Osteocyte (in vitro differentiated cells): ENCODE measurements at regions not wholly inside any gene's neighbourhood (a gene's known extent, or its start where the extent isn't known, plus 50 kb on each side); places are given as distances from the start of the nearest gene placed in this dataset.

Experiments
- DNase-seq: peaks from one replicate; pipeline ENCODE4 v3.0.0; 2021; ENCODE audit warnings: mixed read lengths; ENCODE audit not compliant: unreplicated experiment; ENCODE audit errors: extremely low spot score
- H3K27ac Mint-ChIP-seq: one replicate; pipeline ENCODE4 v1.8.0; 2021; ENCODE audit warnings: mild to moderate bottlenecking, mixed read lengths; ENCODE audit not compliant: unreplicated experiment
- H3K27me3 Mint-ChIP-seq: one replicate; pipeline ENCODE4 v1.8.0; 2021; ENCODE audit warnings: mixed read lengths; ENCODE audit not compliant: unreplicated experiment
- H3K36me3 Mint-ChIP-seq: one replicate; pipeline ENCODE4 v1.8.0; 2021; ENCODE audit warnings: mixed read lengths; ENCODE audit not compliant: unreplicated experiment
- H3K4me1 Mint-ChIP-seq: one replicate; pipeline ENCODE4 v1.8.0; 2021; ENCODE audit warnings: mixed read lengths; ENCODE audit not compliant: unreplicated experiment
- H3K4me3 Mint-ChIP-seq: one replicate; pipeline ENCODE4 v1.8.0; 2021; ENCODE audit warnings: mild to moderate bottlenecking, moderate library complexity, mixed read lengths; ENCODE audit not compliant: unreplicated experiment
- H3K9me3 Mint-ChIP-seq: one replicate; pipeline ENCODE4 v1.8.0; 2021; ENCODE audit warnings: mixed read lengths; ENCODE audit not compliant: unreplicated experiment
- CTCF ChIP-seq: fragments of 200-600 bp; sonication (generic); IDR thresholded peaks from 2 replicates; pipeline ENCODE4 v1.5.0; 2021; ENCODE audit warnings: antibody characterized with exemption, mild to moderate bottlenecking, moderate library complexity

- no peak overlapping the region for H3K4me3 Mint-ChIP-seq
- no peak for TF ChIP-seq CTCF
- H3K9me3 Mint-ChIP-seq, result no peaks in the 10 kb centered on the region
- H3K27me3 Mint-ChIP-seq, result peaks cover 18% of the 10 kb centered on the region
- no peak for DNase-seq
- H3K4me1 Mint-ChIP-seq, result no peaks in the 10 kb centered on the region
- H3K36me3 Mint-ChIP-seq, result no peaks in the 10 kb centered on the region
- H3K27ac Mint-ChIP-seq, result no peak overlapping the region
Observed at GRCh38 chr11:129614256-129614944, 201.2 kb upstream of the TMEM45B start.

GRCh38 chr11:129618046-129618569 is 197.5 kb upstream of the TMEM45B start:
- no peak for DNase-seq
- no peak overlapping the region for H3K27ac Mint-ChIP-seq
- H3K27me3 Mint-ChIP-seq, result peaks cover 30% of the 10 kb centered on the region
- no peaks in the 10 kb centered on the region for H3K9me3 Mint-ChIP-seq
- H3K36me3 Mint-ChIP-seq, result no peaks in the 10 kb centered on the region
- H3K4me3 Mint-ChIP-seq, result no peak overlapping the region
- H3K4me1 Mint-ChIP-seq, result no peaks in the 10 kb centered on the region
- no peak for TF ChIP-seq CTCF

- Mint-ChIP-seq H3K4me1 (no peaks in the 10 kb centered on the region), H3K9me3 (no peaks in the 10 kb centered on the region), H3K4me3 (no peak overlapping the region), H3K36me3 (no peaks in the 10 kb centered on the region), H3K27ac (no peak overlapping the region), H3K27me3 (peaks cover 38% of the 10 kb centered on the region)
- DNase-seq, result no peak
- no peak for TF ChIP-seq CTCF
Observed at GRCh38 chr11:129620237-129621104, 195.2 kb upstream of the TMEM45B start.

GRCh38 chr11:129625930-129626329 is 189.7 kb upstream of the TMEM45B start:
- Mint-ChIP-seq H3K36me3 (peaks cover 3% of the 10 kb centered on the region), H3K4me1 (no peaks in the 10 kb centered on the region), H3K27me3 (peaks cover 46% of the 10 kb centered on the region), H3K27ac (no peak overlapping the region), H3K4me3 (no peak overlapping the region), H3K9me3 (no peaks in the 10 kb centered on the region)
- no peak for TF ChIP-seq CTCF
- no peak for DNase-seq

- no peak for TF ChIP-seq CTCF
- no peaks in the 10 kb centered on the region for H3K9me3 Mint-ChIP-seq
- H3K27ac Mint-ChIP-seq, result no peak overlapping the region
- H3K4me1 Mint-ChIP-seq, result no peaks in the 10 kb centered on the region
- no peak for DNase-seq
- H3K27me3 Mint-ChIP-seq, result peaks cover 13% of the 10 kb centered on the region
- no peak overlapping the region for H3K4me3 Mint-ChIP-seq
- peaks cover 3% of the 10 kb centered on the region for H3K36me3 Mint-ChIP-seq
Observed at GRCh38 chr11:129631201-129631600, 184.4 kb upstream of the TMEM45B start.
